HL-60 (cell line): ENCODE measurements at regions not wholly inside any gene's neighbourhood (a gene's known extent, or its start where the extent isn't known, plus 50 kb on each side); places are given as distances from the start of the nearest gene placed in this dataset.

Experiments
- GABPA ChIP-seq: IDR thresholded peaks from 2 replicates; pipeline ENCODE4 v1.6.1; 2012; ENCODE audit warnings: low read depth
- POLR2AphosphoS5 ChIP-seq: IDR thresholded peaks from 2 replicates; pipeline ENCODE4 v1.6.1; 2012; ENCODE audit warnings: low read depth
- TF ChIP-seq, protein P1 (sequence below): IDR thresholded peaks from one replicate; pipeline ENCODE4 v1.5.1; 2011; ENCODE audit warnings: low read length, control low read depth, inconsistent platforms; ENCODE audit not compliant: insufficient read depth
- TF ChIP-seq, protein P2 (sequence below): IDR thresholded peaks from 2 replicates; pipeline ENCODE4 v1.6.1; 2012; ENCODE audit warnings: low read depth; ENCODE audit not compliant: insufficient replicate concordance

GRCh38 chr11:31895926-31896325 is 84.8 kb upstream of the PAX6 start:
- TF ChIP-seq, protein P1, sequence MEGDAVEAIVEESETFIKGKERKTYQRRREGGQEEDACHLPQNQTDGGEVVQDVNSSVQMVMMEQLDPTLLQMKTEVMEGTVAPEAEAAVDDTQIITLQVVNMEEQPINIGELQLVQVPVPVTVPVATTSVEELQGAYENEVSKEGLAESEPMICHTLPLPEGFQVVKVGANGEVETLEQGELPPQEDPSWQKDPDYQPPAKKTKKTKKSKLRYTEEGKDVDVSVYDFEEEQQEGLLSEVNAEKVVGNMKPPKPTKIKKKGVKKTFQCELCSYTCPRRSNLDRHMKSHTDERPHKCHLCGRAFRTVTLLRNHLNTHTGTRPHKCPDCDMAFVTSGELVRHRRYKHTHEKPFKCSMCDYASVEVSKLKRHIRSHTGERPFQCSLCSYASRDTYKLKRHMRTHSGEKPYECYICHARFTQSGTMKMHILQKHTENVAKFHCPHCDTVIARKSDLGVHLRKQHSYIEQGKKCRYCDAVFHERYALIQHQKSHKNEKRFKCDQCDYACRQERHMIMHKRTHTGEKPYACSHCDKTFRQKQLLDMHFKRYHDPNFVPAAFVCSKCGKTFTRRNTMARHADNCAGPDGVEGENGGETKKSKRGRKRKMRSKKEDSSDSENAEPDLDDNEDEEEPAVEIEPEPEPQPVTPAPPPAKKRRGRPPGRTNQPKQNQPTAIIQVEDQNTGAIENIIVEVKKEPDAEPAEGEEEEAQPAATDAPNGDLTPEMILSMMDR = no peak
- TF ChIP-seq, protein P2, sequence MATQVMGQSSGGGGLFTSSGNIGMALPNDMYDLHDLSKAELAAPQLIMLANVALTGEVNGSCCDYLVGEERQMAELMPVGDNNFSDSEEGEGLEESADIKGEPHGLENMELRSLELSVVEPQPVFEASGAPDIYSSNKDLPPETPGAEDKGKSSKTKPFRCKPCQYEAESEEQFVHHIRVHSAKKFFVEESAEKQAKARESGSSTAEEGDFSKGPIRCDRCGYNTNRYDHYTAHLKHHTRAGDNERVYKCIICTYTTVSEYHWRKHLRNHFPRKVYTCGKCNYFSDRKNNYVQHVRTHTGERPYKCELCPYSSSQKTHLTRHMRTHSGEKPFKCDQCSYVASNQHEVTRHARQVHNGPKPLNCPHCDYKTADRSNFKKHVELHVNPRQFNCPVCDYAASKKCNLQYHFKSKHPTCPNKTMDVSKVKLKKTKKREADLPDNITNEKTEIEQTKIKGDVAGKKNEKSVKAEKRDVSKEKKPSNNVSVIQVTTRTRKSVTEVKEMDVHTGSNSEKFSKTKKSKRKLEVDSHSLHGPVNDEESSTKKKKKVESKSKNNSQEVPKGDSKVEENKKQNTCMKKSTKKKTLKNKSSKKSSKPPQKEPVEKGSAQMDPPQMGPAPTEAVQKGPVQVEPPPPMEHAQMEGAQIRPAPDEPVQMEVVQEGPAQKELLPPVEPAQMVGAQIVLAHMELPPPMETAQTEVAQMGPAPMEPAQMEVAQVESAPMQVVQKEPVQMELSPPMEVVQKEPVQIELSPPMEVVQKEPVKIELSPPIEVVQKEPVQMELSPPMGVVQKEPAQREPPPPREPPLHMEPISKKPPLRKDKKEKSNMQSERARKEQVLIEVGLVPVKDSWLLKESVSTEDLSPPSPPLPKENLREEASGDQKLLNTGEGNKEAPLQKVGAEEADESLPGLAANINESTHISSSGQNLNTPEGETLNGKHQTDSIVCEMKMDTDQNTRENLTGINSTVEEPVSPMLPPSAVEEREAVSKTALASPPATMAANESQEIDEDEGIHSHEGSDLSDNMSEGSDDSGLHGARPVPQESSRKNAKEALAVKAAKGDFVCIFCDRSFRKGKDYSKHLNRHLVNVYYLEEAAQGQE = no peak
- no peak for TF ChIP-seq POLR2AphosphoS5
- TF ChIP-seq GABPA = no peak
